Stimulated activated memory B cell treated with anti-CD40 and anti-IgM and Interleukin-4, amounts not matched to agents 10 μg/mL and 1 μg/mL and 100 μg/mL, for 72 hours (primary cell): ENCODE measurements at regions not wholly inside any gene's neighbourhood (a gene's known extent, or its start where the extent isn't known, plus 50 kb on each side); places are given as distances from the start of the nearest gene placed in this dataset.
"Not testable (repeated sequence)": the region's sequence is repeated elsewhere in the genome, so short reads cannot be mapped to it uniquely, and the experiment has no call there.

Experiments
- ATAC-seq: fragments of 150-1000 bp; cut with Tn5 transposase; 2 replicates; pipeline ENCODE4 v1.10.0; 2021
- H3K27ac Mint-ChIP-seq: one replicate; pipeline ENCODE4 v1.8.0; 2022; ENCODE audit warnings: mild to moderate bottlenecking, mixed read lengths
- H3K27me3 Mint-ChIP-seq: one replicate; pipeline ENCODE4 v1.8.0; 2022; ENCODE audit warnings: mixed read lengths
- H3K36me3 Mint-ChIP-seq: one replicate; pipeline ENCODE4 v1.8.0; 2022; ENCODE audit warnings: mixed read lengths
- H3K4me1 Mint-ChIP-seq: one replicate; pipeline ENCODE4 v1.8.0; 2022; ENCODE audit warnings: mixed read lengths
- H3K4me3 Mint-ChIP-seq: one replicate; pipeline ENCODE4 v1.8.0; 2022; ENCODE audit warnings: mild to moderate bottlenecking, moderate library complexity, mixed read lengths
- H3K9me3 Mint-ChIP-seq: one replicate; pipeline ENCODE4 v1.8.0; 2022; ENCODE audit warnings: mixed read lengths

GRCh38 chr6:163732479-163732878 lies 318.0 kb downstream of the QKI start:
- Mint-ChIP-seq H3K9me3 (no peaks in the 10 kb centered on the region), H3K27me3 (no peaks in the 10 kb centered on the region), H3K36me3 (no peaks in the 10 kb centered on the region), H3K4me1 (peaks cover 20% of the 10 kb centered on the region), H3K4me3 (no peak overlapping the region), H3K27ac (no peak overlapping the region)
- ATAC-seq, result no peak

- H3K9me3 Mint-ChIP-seq, H3K27me3 Mint-ChIP-seq, H3K36me3 Mint-ChIP-seq, H3K27ac Mint-ChIP-seq, H3K4me3 Mint-ChIP-seq, ATAC-seq: not testable (repeated sequence)
- peaks cover 20% of the 10 kb centered on the region for H3K4me1 Mint-ChIP-seq
Observed at GRCh38 chr6:163732014-163732351, 317.5 kb downstream of the QKI start.

GRCh38 chr6:163731215-163732013 lies 316.9 kb downstream of the QKI start:
- no peak for ATAC-seq
- Mint-ChIP-seq H3K4me3 (no peak overlapping the region), H3K36me3 (no peaks in the 10 kb centered on the region), H3K9me3 (no peaks in the 10 kb centered on the region), H3K27ac (no peak overlapping the region), H3K27me3 (no peaks in the 10 kb centered on the region), H3K4me1 (peaks cover 20% of the 10 kb centered on the region)

GRCh38 chr6:163730246-163731210 lies 316.0 kb downstream of the QKI start:
- Mint-ChIP-seq H3K9me3 (no peaks in the 10 kb centered on the region), H3K4me3 (no peak overlapping the region), H3K27ac (no peak overlapping the region), H3K36me3 (no peaks in the 10 kb centered on the region), H3K4me1 (peaks cover 26% of the 10 kb centered on the region), H3K27me3 (no peaks in the 10 kb centered on the region)
- no peak for ATAC-seq

- H3K4me3 Mint-ChIP-seq, result no peak overlapping the region
- ATAC-seq, result no peak
- H3K4me1 Mint-ChIP-seq, result peaks cover 25% of the 10 kb centered on the region
- no peak overlapping the region for H3K27ac Mint-ChIP-seq
- H3K9me3 Mint-ChIP-seq, result no peaks in the 10 kb centered on the region
- H3K36me3 Mint-ChIP-seq, result no peaks in the 10 kb centered on the region
- no peaks in the 10 kb centered on the region for H3K27me3 Mint-ChIP-seq
Observed at GRCh38 chr6:163729127-163729872, 314.8 kb downstream of the QKI start.

- Mint-ChIP-seq H3K9me3 (no peaks in the 10 kb centered on the region), H3K36me3 (no peaks in the 10 kb centered on the region), H3K27me3 (no peaks in the 10 kb centered on the region), H3K4me3 (no peak overlapping the region), H3K27ac (no peak overlapping the region), H3K4me1 (peaks cover 32% of the 10 kb centered on the region)
- ATAC-seq, result no peak
Observed at GRCh38 chr6:163728442-163729126, 314.1 kb downstream of the QKI start.

GRCh38 chr6:163726037-163726695 lies 311.6 kb downstream of the QKI start:
- no peak overlapping the region for H3K27ac Mint-ChIP-seq

GRCh38 chr6:163725008-163725941 lies 310.8 kb downstream of the QKI start:
- Mint-ChIP-seq H3K4me1 (peaks cover 26% of the 10 kb centered on the region), H3K27ac (no peak overlapping the region), H3K36me3 (no peaks in the 10 kb centered on the region), H3K4me3 (no peak overlapping the region), H3K27me3 (no peaks in the 10 kb centered on the region), H3K9me3 (no peaks in the 10 kb centered on the region)
- no peak for ATAC-seq

More at GRCh38 chr6:163726037-163726695, 311.6 kb downstream of the QKI start:
- no peak for ATAC-seq
- Mint-ChIP-seq H3K36me3 (no peaks in the 10 kb centered on the region), H3K27me3 (no peaks in the 10 kb centered on the region), H3K4me3 (no peak overlapping the region), H3K9me3 (no peaks in the 10 kb centered on the region), H3K4me1 (peaks cover 26% of the 10 kb centered on the region)

GRCh38 chr6:163724196-163724595 lies 309.7 kb downstream of the QKI start:
- no peaks in the 10 kb centered on the region for H3K27me3 Mint-ChIP-seq
- no peak for ATAC-seq
- peaks cover 28% of the 10 kb centered on the region for H3K4me1 Mint-ChIP-seq
- no peak overlapping the region for H3K4me3 Mint-ChIP-seq
- H3K27ac Mint-ChIP-seq, result no peak overlapping the region
- no peaks in the 10 kb centered on the region for H3K36me3 Mint-ChIP-seq
- H3K9me3 Mint-ChIP-seq, result no peaks in the 10 kb centered on the region

GRCh38 chr6:163723759-163724158 lies 309.2 kb downstream of the QKI start:
- Mint-ChIP-seq H3K4me3 (no peak overlapping the region), H3K27me3 (no peaks in the 10 kb centered on the region), H3K4me1 (peaks cover 32% of the 10 kb centered on the region), H3K36me3 (no peaks in the 10 kb centered on the region), H3K9me3 (no peaks in the 10 kb centered on the region), H3K27ac (no peak overlapping the region)
- no peak for ATAC-seq

- Mint-ChIP-seq H3K4me3 (no peak overlapping the region), H3K27me3 (no peaks in the 10 kb centered on the region), H3K4me1 (peaks cover 49% of the 10 kb centered on the region), H3K36me3 (no peaks in the 10 kb centered on the region), H3K9me3 (peaks cover 1% of the 10 kb centered on the region), H3K27ac (no peak overlapping the region)
- ATAC-seq, result no peak
Observed at GRCh38 chr6:163721922-163722692, 307.6 kb downstream of the QKI start.

GRCh38 chr6:163721435-163721834 lies 306.9 kb downstream of the QKI start:
- no peak overlapping the region for H3K4me3 Mint-ChIP-seq
- peaks cover 56% of the 10 kb centered on the region for H3K4me1 Mint-ChIP-seq
- no peaks in the 10 kb centered on the region for H3K36me3 Mint-ChIP-seq
- peaks cover 3% of the 10 kb centered on the region for H3K9me3 Mint-ChIP-seq
- H3K27ac Mint-ChIP-seq, result no peak overlapping the region
- ATAC-seq, result no peak
- no peaks in the 10 kb centered on the region for H3K27me3 Mint-ChIP-seq
